NCI-H82 treated with DMSO at 0.1 percent for 48 hours (cell line): ENCODE measurements at regions not wholly inside any gene's neighbourhood (a gene's known extent, or its start where the extent isn't known, plus 50 kb on each side); places are given as distances from the start of the nearest gene placed in this dataset.

Experiments
- DNase-seq: peaks from one replicate; lab custom pipeline; 2025; ENCODE audit not compliant: unreplicated experiment; lab: John Stamatoyannopoulos, UW

GRCh38 chrX:138775517-138775916 is 64.0 kb upstream of the FGF13 start:
- peak; percentile 19 for DNase-seq

DNA sequence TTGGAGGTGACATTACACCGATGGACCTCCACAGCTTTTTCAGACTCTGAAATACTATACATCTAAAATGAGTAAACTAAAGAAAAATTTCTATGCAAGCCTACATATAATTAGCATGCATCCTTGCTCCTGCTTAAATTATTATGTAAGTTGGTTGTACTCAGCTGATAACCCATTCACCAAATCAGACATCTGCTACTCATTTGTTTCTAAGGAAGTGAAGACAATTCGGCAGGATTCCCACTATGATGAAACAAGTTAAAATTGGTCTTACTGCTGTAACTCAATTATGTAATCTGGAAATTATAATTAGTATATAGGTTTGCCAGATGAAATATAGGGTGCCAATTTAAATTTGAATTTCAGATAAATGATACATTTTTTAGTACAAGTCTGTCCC is 59.5 kb upstream of the FGF13 start:
- no peak for DNase-seq

DNA sequence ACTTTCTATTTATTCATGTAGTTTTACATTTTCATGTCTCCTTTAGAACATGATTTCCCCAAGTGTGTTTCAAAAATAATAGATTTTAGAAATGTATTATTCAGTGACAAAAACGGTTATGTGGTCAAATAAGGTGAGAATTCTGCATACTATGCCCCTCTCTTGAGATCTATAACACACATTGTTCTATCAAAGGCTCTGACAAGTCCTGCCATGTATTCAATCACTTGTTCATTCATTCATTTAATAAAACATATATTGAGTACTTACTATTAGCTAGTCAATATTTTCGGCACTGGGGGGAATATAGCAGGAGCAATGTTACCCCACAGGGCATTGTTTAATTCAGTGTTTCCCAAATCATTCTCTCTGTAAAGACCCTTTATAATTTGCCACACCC is 58.4 kb upstream of the FGF13 start:
- no peak for DNase-seq

GRCh38 chrX:138765051-138765450 is 53.5 kb upstream of the FGF13 start:
- no peak for DNase-seq

GRCh38 chrX:138763761-138764160 is 52.2 kb upstream of the FGF13 start:
- no peak for DNase-seq

GRCh38 chrX:138761380-138761779 is 49.9 kb upstream of the FGF13 start:
- no peak for DNase-seq
